Eye (tissue), 1 donor: ENCODE measurements at regions not wholly inside any gene's neighbourhood (a gene's known extent, or its start where the extent isn't known, plus 50 kb on each side); places are given as distances from the start of the nearest gene placed in this dataset.

Experiments used
- DNase-seq: peaks from one replicate; pipeline ENCODE4 v3.0.0-alpha.2; 2015

GRCh38 chr16:73337373-73338296, 289.7 kb upstream of the ZFHX3 start:
- DNase-seq = no peak

GRCh38 chr16:73329358-73330286, 281.7 kb upstream of the ZFHX3 start:
- DNase-seq = peak; percentile 67

- DNase-seq = no peak
Observed at GRCh38 chr16:73326770-73327470, 279.0 kb upstream of the ZFHX3 start.

GRCh38 chr16:73326221-73326620, 278.3 kb upstream of the ZFHX3 start:
- DNase-seq = no peak

- DNase-seq = no peak
Observed at GRCh38 chr16:73323880-73324279, 276.0 kb upstream of the ZFHX3 start.

- DNase-seq = no peak
Observed at GRCh38 chr16:73322856-73323255, 274.9 kb upstream of the ZFHX3 start.

GRCh38 chr16:73321853-73322252, 273.9 kb upstream of the ZFHX3 start:
- peak; percentile 43 for DNase-seq

GRCh38 chr16:73319737-73320136, 271.8 kb upstream of the ZFHX3 start:
- peak; percentile 75 for DNase-seq

GRCh38 chr16:73319261-73319660, 271.3 kb upstream of the ZFHX3 start:
- DNase-seq = peak; percentile 48

GRCh38 chr16:73317321-73317857, 269.5 kb upstream of the ZFHX3 start:
- DNase-seq = peak; percentile 73

- DNase-seq = no peak
Observed at GRCh38 chr16:73315645-73316044, 267.7 kb upstream of the ZFHX3 start.

- no peak for DNase-seq
Observed at GRCh38 chr16:73313950-73314349, 266.0 kb upstream of the ZFHX3 start.

- DNase-seq = no peak
Observed at GRCh38 chr16:73311857-73312723, 264.2 kb upstream of the ZFHX3 start.

- no peak for DNase-seq
Observed at GRCh38 chr16:73308771-73309170, 260.8 kb upstream of the ZFHX3 start.

GRCh38 chr16:73306901-73307413, 259.0 kb upstream of the ZFHX3 start:
- no peak for DNase-seq

GRCh38 chr16:73304008-73304774, 256.3 kb upstream of the ZFHX3 start:
- peak; percentile 90 for DNase-seq

- DNase-seq = no peak
Observed at GRCh38 chr16:73302942-73303341, 255.0 kb upstream of the ZFHX3 start.

- DNase-seq = no peak
Observed at GRCh38 chr16:73301984-73302383, 254.1 kb upstream of the ZFHX3 start.

- peak; percentile 53 for DNase-seq
Observed at GRCh38 chr16:73299346-73299745, 251.4 kb upstream of the ZFHX3 start.

- DNase-seq = peak; percentile 41
Observed at GRCh38 chr16:73298562-73298961, 250.6 kb upstream of the ZFHX3 start.

GRCh38 chr16:73290258-73290657, 242.3 kb upstream of the ZFHX3 start:
- no peak for DNase-seq
